ENCODE measurements at regions not wholly inside any gene's neighbourhood (a gene's known extent, or its start where the extent isn't known, plus 50 kb on each side); places are given as distances from the start of the nearest gene placed in this dataset.

GRCh38 chr20:40821429-40821828, 132.4 kb upstream of the MAFB start (continued):
- TF ChIP-seq FOSL1 (IDR thresholded peaks at IDR 0.05; ENCODE audit: low read depth) (no peak), TCF7L2 (IDR thresholded peaks at IDR 0.05; ENCODE audit: borderline replicate concordance, extremely low read depth, insufficient read depth, insufficient read length) (no peak), YY1 (IDR thresholded peaks at IDR 0.05; ENCODE audit: extremely low read depth, insufficient replicate concordance, low read depth, low read length) (no peak), CBX3 (IDR thresholded peaks at IDR 0.05; ENCODE audit: low read depth) (no peak), SRF (IDR thresholded peaks at IDR 0.05; ENCODE audit: low read depth) (no peak), ZNF274 (IDR thresholded peaks at IDR 0.05; ENCODE audit: low read depth, low read length) (no peak)
- TF ChIP-seq, protein P1, sequence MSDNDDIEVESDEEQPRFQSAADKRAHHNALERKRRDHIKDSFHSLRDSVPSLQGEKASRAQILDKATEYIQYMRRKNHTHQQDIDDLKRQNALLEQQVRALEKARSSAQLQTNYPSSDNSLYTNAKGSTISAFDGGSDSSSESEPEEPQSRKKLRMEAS (IDR thresholded peaks at IDR 0.05), result no peak
- TF ChIP-seq, protein P2, sequence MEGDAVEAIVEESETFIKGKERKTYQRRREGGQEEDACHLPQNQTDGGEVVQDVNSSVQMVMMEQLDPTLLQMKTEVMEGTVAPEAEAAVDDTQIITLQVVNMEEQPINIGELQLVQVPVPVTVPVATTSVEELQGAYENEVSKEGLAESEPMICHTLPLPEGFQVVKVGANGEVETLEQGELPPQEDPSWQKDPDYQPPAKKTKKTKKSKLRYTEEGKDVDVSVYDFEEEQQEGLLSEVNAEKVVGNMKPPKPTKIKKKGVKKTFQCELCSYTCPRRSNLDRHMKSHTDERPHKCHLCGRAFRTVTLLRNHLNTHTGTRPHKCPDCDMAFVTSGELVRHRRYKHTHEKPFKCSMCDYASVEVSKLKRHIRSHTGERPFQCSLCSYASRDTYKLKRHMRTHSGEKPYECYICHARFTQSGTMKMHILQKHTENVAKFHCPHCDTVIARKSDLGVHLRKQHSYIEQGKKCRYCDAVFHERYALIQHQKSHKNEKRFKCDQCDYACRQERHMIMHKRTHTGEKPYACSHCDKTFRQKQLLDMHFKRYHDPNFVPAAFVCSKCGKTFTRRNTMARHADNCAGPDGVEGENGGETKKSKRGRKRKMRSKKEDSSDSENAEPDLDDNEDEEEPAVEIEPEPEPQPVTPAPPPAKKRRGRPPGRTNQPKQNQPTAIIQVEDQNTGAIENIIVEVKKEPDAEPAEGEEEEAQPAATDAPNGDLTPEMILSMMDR (IDR thresholded peaks at IDR 0.05 in 2 of 3, conservative IDR thresholded peaks at IDR 0.05 in 1 of 3; ENCODE audit: borderline replicate concordance in 1 of 3, insufficient read depth in 1 of 3, low read depth in 2 of 3, low read length in 2 of 3), result no peak

DNA sequence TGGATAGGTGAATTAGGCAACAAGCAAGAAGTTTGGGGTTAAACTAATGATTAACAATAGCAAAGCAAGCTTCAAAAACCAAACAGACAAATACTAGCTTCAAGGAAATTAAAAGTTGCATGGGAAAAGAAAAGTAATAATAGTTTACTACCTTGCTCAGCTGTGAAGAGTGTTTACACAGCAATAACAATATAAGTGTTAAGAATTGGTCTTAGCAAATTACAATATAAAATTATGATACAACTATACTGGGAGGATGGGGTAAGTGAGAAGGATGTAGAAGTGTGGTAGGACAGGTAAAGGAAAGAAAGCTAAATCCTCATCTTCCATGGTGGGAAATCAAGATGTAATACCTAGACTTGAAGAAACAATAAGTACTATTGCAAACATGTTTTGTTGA, 137.7 kb upstream of the MAFB start:
- no peak overlapping the region for H3K27ac ChIP-seq (ENCODE audit: low read depth, low read length)
- H3K79me2 ChIP-seq (ENCODE audit: insufficient read depth, low read length), result no peaks in the 10 kb centered on the region
- no peaks in the 10 kb centered on the region for H3K9me3 ChIP-seq (ENCODE audit: control insufficient read depth in 1 of 2, insufficient read depth in 1 of 2, low read depth in 1 of 2, low read length in 2 of 2)
- POLR2A ChIA-PET, result no interaction called here
- H3K9ac ChIP-seq (ENCODE audit: low read length), result no peak overlapping the region
- no peaks in the 10 kb centered on the region for H3K36me3 ChIP-seq (ENCODE audit: control insufficient read depth in 1 of 2, insufficient read depth in 2 of 2, low read length in 2 of 2)
- no peak for TF ChIP-seq ATF3 (IDR thresholded peaks at IDR 0.05)
- no peak for TF ChIP-seq SRF (IDR thresholded peaks at IDR 0.05; ENCODE audit: low read depth)
- TF ChIP-seq, protein P3, sequence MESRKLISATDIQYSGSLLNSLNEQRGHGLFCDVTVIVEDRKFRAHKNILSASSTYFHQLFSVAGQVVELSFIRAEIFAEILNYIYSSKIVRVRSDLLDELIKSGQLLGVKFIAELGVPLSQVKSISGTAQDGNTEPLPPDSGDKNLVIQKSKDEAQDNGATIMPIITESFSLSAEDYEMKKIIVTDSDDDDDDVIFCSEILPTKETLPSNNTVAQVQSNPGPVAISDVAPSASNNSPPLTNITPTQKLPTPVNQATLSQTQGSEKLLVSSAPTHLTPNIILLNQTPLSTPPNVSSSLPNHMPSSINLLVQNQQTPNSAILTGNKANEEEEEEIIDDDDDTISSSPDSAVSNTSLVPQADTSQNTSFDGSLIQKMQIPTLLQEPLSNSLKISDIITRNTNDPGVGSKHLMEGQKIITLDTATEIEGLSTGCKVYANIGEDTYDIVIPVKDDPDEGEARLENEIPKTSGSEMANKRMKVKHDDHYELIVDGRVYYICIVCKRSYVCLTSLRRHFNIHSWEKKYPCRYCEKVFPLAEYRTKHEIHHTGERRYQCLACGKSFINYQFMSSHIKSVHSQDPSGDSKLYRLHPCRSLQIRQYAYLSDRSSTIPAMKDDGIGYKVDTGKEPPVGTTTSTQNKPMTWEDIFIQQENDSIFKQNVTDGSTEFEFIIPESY (IDR thresholded peaks at IDR 0.05; ENCODE audit: extremely low read depth, insufficient replicate concordance, low read length), result no peak
- TF ChIP-seq EGR1 (IDR thresholded peaks at IDR 0.05; ENCODE audit: low read depth), result no peak
- no peak for TF ChIP-seq POLR2A (IDR thresholded peaks at IDR 0.05; ENCODE audit: borderline replicate concordance, extremely low read depth, insufficient read depth, insufficient read length)
- TF ChIP-seq, protein P2 (IDR thresholded peaks at IDR 0.05 in 2 of 3, conservative IDR thresholded peaks at IDR 0.05 in 1 of 3; ENCODE audit: borderline replicate concordance in 1 of 3, insufficient read depth in 1 of 3, low read depth in 2 of 3, low read length in 2 of 3), result no peak
- RAD21 ChIA-PET (ENCODE audit: low non-redundant PET in 1 of 2, low total read pairs in 2 of 2, uncharacterized antibody in 2 of 2, unreplicated experiment in 2 of 2), result no interaction called here
- DNase-seq (ENCODE audit: low read depth, low spot score), result no peak
- H4K20me1 ChIP-seq (ENCODE audit: insufficient read depth), result no peaks in the 10 kb centered on the region
- no peaks in the 10 kb centered on the region for H3K9me2 ChIP-seq (ENCODE audit: insufficient read depth)
- no peaks in the 10 kb centered on the region for H3K4me1 ChIP-seq (ENCODE audit: control insufficient read depth in 1 of 2, insufficient read depth in 2 of 2, low read length in 2 of 2)
- intact Hi-C loops (cut with micrococcal nuclease), result no loop called here
- H2AFZ ChIP-seq (ENCODE audit: low read depth, low read length, poor library complexity, severe bottlenecking), result no peak overlapping the region
- BruUV-seq (replicated peaks), result no TSS peak
- H3K4me3 ChIP-seq (replicated peaks in 1 of 2; ENCODE audit: low read depth in 1 of 2, low read length in 2 of 2), result no peak overlapping the region
- no peak for ATAC-seq
- H3K4me2 ChIP-seq (ENCODE audit: low read length), result no peak overlapping the region
- 0 out of 2 replicates have a peak, but pooled peaks cover 4% of the 10 kb centered on the region for H3K27me3 ChIP-seq (ENCODE audit: insufficient read depth, low read length)
- CTCF ChIA-PET, result no interaction called here
